Left colon (tissue), 2 donors: ENCODE measurements at regions not wholly inside any gene's neighbourhood (a gene's known extent, or its start where the extent isn't known, plus 50 kb on each side); places are given as distances from the start of the nearest gene placed in this dataset.

Source experiments
- ATAC-seq: fragments of 200-7000 bp; cut with Tn5 transposase; one replicate; pipeline ENCODE4 v1.9.1; 2020; ENCODE audit warnings: mild to moderate bottlenecking, moderate library complexity
- DNase-seq, 2 donors: peaks; one replicate each; pipeline ENCODE4 v3.0.0-alpha.2; 2020
- intact Hi-C, 2 donors: fragments of 100-400 bp; cut with DNase I in 1 of 2; cut with micrococcal nuclease in 1 of 2; formaldehyde crosslinking; loops; one replicate each; pipeline versions ENCODE4 v1.11.2 to v1.14.0; 2022; cut with DNase I, micrococcal nuclease
- donor health status: DM: no; HTN: no; CAD: no.
- donor health status: DM: yes; HTN: yes; CAD: no.

GRCh38 chr11:111153194-111153593 is 92.3 kb upstream of the POU2AF2 start:
- intact Hi-C loops, result no loop called here
- DNase-seq, result no peak
- no peak for ATAC-seq

DNA sequence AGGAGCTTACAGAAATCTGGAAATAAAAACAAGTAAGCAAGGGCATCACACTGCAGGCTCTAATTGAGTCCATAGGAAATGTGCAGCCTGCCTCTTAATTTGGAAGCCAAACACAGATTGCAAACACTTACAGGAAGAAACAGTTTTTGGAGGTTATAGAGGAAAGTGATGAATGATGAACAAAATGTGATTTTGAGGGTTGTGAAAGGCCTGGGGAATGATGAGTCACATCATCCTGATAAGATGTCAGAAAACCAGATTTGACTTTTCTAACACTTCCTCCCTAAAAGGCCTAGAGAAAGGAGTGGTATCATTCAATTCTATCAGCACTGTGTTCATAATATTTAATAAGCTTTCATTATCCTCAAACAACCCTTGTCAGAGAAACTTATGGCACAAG is 96.6 kb upstream of the POU2AF2 start:
- ATAC-seq, result no peak
- intact Hi-C loops, result no loop called here
- no peak for DNase-seq

DNA sequence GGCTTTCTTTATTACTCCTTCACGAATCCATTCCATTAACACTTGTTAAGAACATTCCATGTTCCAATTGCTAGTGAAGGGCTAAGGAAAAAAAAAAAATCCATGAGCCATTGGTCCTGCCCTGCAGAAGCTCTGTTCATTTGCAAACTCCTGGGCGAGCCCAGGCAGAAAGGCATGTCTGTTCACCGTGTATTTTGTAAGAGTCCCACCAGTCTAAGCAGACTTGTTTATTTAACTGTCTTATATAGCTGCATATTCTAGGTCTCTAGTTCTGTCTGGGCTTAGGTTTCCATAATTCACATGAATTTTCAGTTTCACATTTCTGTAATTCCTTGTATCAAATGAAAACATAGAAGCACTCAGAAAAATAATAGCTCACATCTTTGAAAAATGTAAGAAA is 97.4 kb upstream of the POU2AF2 start:
- DNase-seq (no peak), ATAC-seq (no peak)
- intact Hi-C loops, result no loop called here

DNA sequence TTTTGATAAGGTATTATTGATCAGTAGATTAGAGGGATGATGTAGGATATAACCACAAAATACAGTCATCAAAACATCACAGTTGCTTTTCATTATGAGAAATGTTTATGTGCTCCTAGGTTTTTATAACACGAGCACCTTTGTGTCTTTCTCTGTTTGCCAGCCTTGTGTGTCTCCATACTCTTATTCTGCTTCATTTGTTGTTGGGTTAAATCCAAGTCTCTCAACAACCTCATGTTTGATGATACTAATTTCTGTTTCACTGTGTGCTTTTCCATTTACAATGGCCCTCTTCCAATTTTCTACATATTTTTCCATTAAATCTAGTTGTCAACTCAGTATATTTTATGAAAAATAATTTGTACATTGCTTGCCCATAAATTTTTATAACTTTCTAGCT is 107.7 kb upstream of the POU2AF2 start:
- DNase-seq, result no peak
- intact Hi-C loops, result no loop called here
- ATAC-seq, result no peak

DNA sequence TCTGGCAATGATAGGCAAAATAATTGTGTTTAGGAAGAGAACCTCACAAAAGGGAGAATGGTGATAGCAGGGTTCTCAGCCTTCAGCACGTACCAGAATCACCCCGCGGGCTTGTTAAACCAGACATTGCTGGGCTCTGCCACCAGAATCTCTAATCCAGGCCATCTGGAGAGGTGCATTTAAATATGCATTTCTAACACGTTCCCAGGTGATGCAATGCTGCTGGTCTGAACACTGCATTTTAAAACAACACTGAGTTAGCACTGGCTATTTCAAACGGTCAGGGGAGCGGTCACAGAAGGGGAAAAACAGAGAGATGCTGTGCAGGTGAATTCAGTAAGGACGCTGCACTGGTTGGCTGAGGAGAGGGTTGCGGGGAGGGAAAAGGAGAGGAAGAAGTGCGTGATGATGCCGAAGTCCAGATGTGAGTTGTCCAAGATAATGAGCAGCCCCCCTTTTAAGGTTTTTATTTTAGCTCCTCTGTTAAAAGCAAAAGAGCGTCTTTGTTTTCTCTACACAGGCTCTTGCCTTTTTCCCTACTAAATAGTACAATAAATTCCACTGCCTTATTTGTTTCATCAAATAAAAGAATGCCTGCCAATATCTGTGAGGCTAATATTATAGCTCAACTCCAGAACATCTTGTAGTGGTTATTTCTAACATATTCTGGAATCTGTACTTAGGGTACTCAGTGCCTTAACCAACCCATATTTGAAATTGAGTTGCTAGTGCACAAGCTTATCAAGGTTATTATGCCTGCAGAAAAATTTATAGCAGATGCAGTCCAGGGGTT is 109.6 kb upstream of the POU2AF2 start:
- ATAC-seq (no peak), DNase-seq (no peak)
- intact Hi-C loops, result no loop called here

- no peak for DNase-seq
- no peak for ATAC-seq
- intact Hi-C loops, result no loop called here
These were observed 110.4 kb upstream of the POU2AF2 start for GRCh38 chr11:111135101-111135500.

DNA sequence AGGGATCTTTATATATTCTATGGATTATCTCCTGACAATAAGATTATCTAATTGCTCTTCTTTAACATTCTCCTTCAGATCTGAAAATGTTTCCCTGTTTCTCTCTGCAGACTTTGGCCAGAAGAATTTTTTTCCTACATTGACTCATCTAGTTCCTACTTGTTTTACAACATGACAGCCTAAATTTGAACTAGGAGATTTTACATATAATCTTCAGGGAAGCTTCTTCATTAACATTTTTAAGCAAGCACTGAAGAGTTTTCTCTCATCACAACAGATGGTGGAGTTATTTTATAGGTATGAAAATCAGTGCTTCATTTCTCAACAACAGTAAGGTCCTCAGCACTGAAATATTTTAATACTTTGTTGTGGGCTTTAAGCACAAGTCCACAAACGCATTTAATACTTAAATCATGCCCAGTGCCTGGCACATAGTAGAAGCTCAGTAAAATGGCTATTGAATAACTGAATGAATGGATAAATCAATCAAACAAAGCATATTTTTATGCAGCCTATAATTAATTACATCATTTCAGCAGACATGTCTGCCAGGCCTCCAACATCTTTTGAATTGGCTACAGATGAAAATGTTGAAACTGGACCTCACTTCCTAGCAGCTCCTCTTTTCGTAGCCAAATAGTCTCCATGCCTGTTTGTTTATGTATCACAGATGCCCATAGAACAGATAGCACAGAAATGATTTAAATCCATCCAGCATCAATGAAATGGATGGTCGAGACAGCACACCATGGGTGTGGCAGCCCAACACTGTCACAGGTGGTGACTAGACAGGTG is 117.3 kb upstream of the POU2AF2 start:
- DNase-seq (no peak), ATAC-seq (peak; percentile 44)
- intact Hi-C loops, result no loop called here

DNA sequence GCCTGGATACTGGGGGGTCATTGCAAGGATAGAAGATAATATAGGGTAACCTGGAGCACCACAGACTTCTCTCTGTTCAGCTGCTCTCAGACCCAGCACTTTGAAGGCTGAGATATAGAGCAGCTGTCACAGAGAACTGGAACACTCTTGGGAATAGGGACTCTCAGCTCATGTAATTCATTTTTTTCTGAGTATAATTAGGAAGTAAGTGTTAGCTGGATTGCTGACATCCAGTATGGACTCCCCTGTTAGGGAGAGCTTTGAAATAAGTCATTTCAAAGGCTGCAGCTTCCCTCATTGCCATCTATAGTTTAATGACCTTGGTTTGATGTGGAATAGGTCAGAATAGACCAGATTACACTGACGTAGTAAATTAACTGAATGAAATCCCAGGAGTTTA is 120.8 kb upstream of the POU2AF2 start:
- DNase-seq, result no peak
- intact Hi-C loops, result no loop called here
- ATAC-seq, result no peak

GRCh38 chr11:111123463-111124398 is 121.8 kb upstream of the POU2AF2 start:
- intact Hi-C loops, result no loop called here
- DNase-seq, result no peak
- no peak for ATAC-seq

DNA sequence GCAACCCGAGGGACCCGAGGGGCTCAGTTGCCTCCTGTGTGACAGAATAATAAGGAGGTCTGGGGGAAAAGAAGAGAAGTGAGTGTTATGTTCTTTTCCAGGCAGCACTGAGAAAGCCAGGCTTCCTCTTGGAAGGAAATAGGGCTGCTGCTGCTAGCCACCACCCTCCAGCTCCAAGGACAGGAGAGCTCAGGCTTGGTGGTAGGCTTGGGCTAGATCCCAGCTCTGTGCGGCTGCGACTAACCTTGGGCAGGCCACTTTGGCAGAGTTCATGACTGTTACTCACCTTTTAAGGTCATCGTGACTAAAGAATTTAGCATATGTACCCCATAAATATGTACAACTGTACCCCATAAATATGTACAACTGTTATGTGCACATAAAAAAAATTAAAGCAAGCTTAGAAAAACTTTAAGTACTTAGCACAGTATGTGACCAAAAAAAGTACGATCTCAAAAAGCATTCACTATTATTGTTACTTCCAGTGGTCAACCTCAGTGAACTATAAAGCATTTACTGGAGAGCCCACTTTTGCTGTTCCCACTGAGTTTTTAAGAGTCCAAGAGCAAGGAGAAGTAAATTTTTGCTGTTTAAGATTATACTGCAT is 124.7 kb upstream of the POU2AF2 start:
- DNase-seq (no peak), ATAC-seq (no peak)
- intact Hi-C loops, result no loop called here

- intact Hi-C loops, result no loop called here
- ATAC-seq, result no peak
- DNase-seq, result no peak
These were observed 125.4 kb upstream of the POU2AF2 start for GRCh38 chr11:111120161-111120560.

DNA sequence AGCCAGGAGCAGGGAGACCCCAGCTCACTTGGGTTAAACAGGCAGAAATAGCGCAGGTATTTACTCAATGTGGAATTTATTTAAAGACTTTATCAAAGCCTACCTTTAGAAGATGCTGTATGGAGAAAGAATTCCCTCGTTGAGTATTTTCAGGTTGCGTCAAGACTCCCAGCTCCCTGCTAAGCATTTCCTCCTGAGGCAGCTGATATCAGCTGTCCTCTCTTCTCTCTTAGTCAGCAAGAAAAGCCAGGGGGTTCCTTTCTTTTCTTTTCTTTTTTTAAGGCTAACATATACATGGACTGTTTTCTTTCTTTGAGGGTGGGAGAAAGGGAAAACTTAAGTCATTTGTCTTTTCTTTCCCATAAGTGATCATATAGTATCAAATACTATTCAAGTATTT is 125.8 kb upstream of the POU2AF2 start:
- no peak for ATAC-seq
- no peak for DNase-seq
- intact Hi-C loops, result no loop called here

DNA sequence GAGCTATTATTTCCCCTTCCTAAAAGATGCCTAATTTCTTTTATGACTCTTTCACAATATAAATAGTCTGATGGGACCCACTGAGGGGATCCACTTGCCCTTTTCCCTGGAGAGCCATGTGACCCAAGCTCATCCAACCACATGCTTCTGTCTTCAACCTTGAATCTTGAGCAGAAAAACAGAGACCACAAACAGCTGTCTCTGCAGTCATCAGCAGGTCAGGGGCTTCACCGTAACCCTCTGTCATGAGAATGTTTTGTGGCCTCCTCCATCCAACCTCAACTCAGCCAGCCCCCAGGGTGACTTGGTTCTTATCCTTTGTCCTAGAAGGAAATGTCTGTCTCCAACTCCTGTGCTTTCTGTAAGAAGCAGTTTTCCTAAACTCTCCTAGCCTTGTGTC is 129.6 kb upstream of the POU2AF2 start:
- intact Hi-C loops, result no loop called here
- ATAC-seq (no peak), DNase-seq (no peak)

DNA sequence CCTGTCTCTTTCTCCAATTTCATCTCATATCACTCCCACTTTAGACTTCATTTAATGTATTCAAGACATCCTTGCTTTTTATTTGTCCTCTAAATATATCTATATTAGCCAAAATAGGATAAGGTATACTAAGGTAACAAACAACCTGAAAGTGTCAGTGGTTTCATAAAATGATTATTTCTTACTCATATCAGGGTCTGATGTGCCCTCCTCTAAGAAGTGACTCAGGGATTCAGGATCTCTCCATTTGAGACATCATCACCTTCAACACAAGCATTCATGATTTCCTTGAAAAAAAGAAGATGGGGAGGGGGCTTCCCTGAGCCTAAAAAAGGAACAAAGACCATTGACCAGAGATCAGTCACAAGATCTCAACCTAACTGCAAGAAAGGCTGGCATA is 131.4 kb upstream of the POU2AF2 start:
- intact Hi-C loops, result no loop called here
- DNase-seq (no peak), ATAC-seq (no peak)

DNA sequence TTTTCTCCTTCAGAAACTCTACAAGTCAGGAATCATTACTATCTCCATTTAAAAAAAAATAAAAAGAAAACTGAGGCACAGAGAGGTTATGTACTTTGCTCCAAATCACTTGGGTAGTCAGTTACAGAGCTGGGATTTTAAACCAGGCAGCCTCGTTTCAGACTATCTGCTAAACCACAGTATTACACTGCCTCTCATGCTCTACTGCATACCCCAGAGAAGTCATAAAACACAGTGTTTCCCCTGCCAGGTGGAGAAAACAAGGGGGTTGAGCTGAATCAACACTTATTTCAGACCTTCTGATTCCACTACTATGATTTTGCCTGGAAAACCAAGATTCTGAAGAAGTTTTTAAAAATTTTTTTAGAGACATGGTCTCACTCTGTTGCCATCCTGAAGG is 132.9 kb upstream of the POU2AF2 start:
- intact Hi-C loops, result no loop called here
- no peak for DNase-seq
- ATAC-seq, result no peak

GRCh38 chr11:111107501-111107900 is 138.0 kb upstream of the POU2AF2 start:
- no peak for DNase-seq
- no peak for ATAC-seq
- intact Hi-C loops, result no loop called here

DNA sequence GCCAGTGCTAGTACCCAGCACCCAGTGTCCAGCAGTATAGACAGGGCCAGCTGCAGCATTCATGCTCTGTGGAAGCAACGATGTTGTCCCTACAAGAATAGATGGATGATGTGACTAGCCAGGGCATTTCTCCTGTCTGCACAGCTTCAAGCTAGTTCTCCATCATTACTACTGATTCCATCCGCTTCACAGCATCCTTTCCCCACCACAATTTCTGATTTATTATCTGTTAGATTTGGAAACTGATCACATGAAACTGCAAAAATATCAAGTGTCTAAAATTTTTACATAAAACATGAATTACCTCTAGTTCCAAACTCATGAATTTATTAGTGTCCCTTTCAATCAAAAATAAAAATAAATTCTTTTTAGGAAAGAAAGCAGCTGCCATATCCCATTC is 138.9 kb upstream of the POU2AF2 start:
- DNase-seq (no peak), ATAC-seq (no peak)
- intact Hi-C loops, result no loop called here

- DNase-seq (no peak), ATAC-seq (no peak)
- intact Hi-C loops, result no loop called here
These were observed 140.0 kb upstream of the POU2AF2 start for GRCh38 chr11:111105566-111105965.

GRCh38 chr11:111104185-111104584 is 141.3 kb upstream of the POU2AF2 start:
- DNase-seq (no peak), ATAC-seq (no peak)

More at GRCh38 chr11:111104185-111104584, 141.3 kb upstream of the POU2AF2 start:
- intact Hi-C loops, result no loop called here
